Right lobe of liver (tissue), 6 donors: ENCODE measurements at regions not wholly inside any gene's neighbourhood (a gene's known extent, or its start where the extent isn't known, plus 50 kb on each side); places are given as distances from the start of the nearest gene placed in this dataset.
"Not testable (repeated sequence)": the region's sequence is repeated elsewhere in the genome, so short reads cannot be mapped to it uniquely, and the experiment has no call there.

ENCODE experiments used
- ATAC-seq, 4 donors: fragments of 200-7000 bp; cut with Tn5 transposase; one replicate each; pipeline ENCODE4 v1.9.1; 2020; ENCODE audit warnings: mild to moderate bottlenecking in 4 of 4, moderate library complexity in 4 of 4
- DNase-seq, 3 donors: peaks; one replicate each; pipeline ENCODE4 v3.0.0-alpha.2; 2020
- H3K27ac ChIP-seq, 3 donors: fragments of 200-600 bp; one replicate each; pipeline ENCODE4 v1.8.0; 2022
- H3K27me3 ChIP-seq, 2 donors: fragments of 200-600 bp; one replicate each; pipeline ENCODE4 v1.8.0; 2022
- H3K36me3 ChIP-seq, 4 donors: fragments of 200-600 bp; sonication (generic) in 1 of 4; one replicate each; pipeline versions ENCODE4 v1.5.1 to v1.8.0; 2017 to 2022; ENCODE audit warnings: control low read depth in 1 of 4
- H3K4me1 ChIP-seq, 4 donors: fragments of 200-600 bp; sonication (generic) in 1 of 4; one replicate each; pipeline versions ENCODE4 v1.5.1 to v1.8.0; 2017 to 2022; ENCODE audit warnings: control low read depth in 1 of 4
- H3K4me3 ChIP-seq, 3 donors: fragments of 200-600 bp; one replicate each; pipeline ENCODE4 v1.8.0; 2022
- H3K9me3 ChIP-seq, 4 donors: fragments of 200-600 bp; sonication (generic) in 1 of 4; one replicate each; pipeline versions ENCODE4 v1.5.1 to v1.8.0; 2017 to 2022; ENCODE audit warnings: control low read depth in 1 of 4
- CTCF ChIP-seq, 4 donors: fragments of 200-600 bp in 3 of 4; fragments of 450-650 bp in 1 of 4; IDR thresholded peaks; one replicate each; pipeline versions ENCODE4 v1.5.1 to v1.8.0; 2016 to 2022; ENCODE audit warnings: antibody characterized with exemption in 4 of 4, mild to moderate bottlenecking in 2 of 4
- POLR2A ChIP-seq: fragments of 450-650 bp; IDR thresholded peaks from one replicate; pipeline ENCODE4 v1.6.1; 2017; ENCODE audit warnings: antibody characterized with exemption, mild to moderate bottlenecking
- WGBS: methylation state at CpG from one replicate; pipeline ENCODE4 v1.1.6; 2018; ENCODE audit warnings: low coverage, low lambda C conversion rate; ENCODE audit not compliant: insufficient coverage; ENCODE audit errors: missing lambda C conversion rate; 5-methylcytosine and 5-hydroxymethylcytosine counted together
- intact Hi-C, 2 donors: fragments of 100-400 bp; cut with DNase I; formaldehyde crosslinking; loops; one replicate each; pipeline versions ENCODE4 v1.11.2 to v1.14.1; 2022
- donor health status: DM: no; HTN: yes; CAD: no.
- donor health status: DM: no; HTN: no; CAD: no.
- donor health status: DM: no; HTN: no; CAD: no.
- donor health status: DM: no; HTN: yes; CAD: no.
- donor health status: DM: no; HTN: yes; CAD: no.

GRCh38 chr4:84319124-84319523 is 180.0 kb downstream of the NKX6-1 start:
- H3K9me3 ChIP-seq: no peaks in the 10 kb centered on the region
- intact Hi-C loops: no loop called here
- no peak overlapping the region for H3K27ac ChIP-seq
- 34% methylated on average over 2 of the region's 4 CpGs for WGBS
- TF ChIP-seq POLR2A (no peak), CTCF (IDR thresholded peaks at IDR 0.05) (no peak)
- DNase-seq (peak in 1 of 3 donors; percentile 40), ATAC-seq (peak in 1 of 4 donors; percentile 27)
- H3K27me3 ChIP-seq: no peaks in the 10 kb centered on the region
- no peaks in the 10 kb centered on the region for H3K36me3 ChIP-seq
- H3K4me1 ChIP-seq: no peaks in the 10 kb centered on the region
- H3K4me3 ChIP-seq: no peak overlapping the region

- no peak for ATAC-seq
- Histone ChIP-seq H3K4me3 (no peak overlapping the region), H3K36me3 (no peaks in the 10 kb centered on the region), H3K4me1 (no peaks in the 10 kb centered on the region), H3K9me3 (no peaks in the 10 kb centered on the region), H3K27ac (no peak overlapping the region), H3K27me3 (no peaks in the 10 kb centered on the region)
- intact Hi-C loops: no loop called here
- no peak for TF ChIP-seq POLR2A
- TF ChIP-seq CTCF (IDR thresholded peaks at IDR 0.05): no peak
- DNase-seq: no peak
Measured at GRCh38 chr4:84317513-84317912, 181.6 kb downstream of the NKX6-1 start.

- H3K4me3 ChIP-seq: no peak overlapping the region
- H3K27me3 ChIP-seq: no peaks in the 10 kb centered on the region
- DNase-seq (no peak), ATAC-seq (no peak)
- intact Hi-C loops: no loop called here
- H3K27ac ChIP-seq: no peak overlapping the region
- TF ChIP-seq POLR2A (no peak), CTCF (IDR thresholded peaks at IDR 0.05) (no peak)
- 57% methylated on average over 6 of the region's 6 CpGs for WGBS
- no peaks in the 10 kb centered on the region for H3K36me3 ChIP-seq
- H3K9me3 ChIP-seq: no peaks in the 10 kb centered on the region
- no peaks in the 10 kb centered on the region for H3K4me1 ChIP-seq
Measured at GRCh38 chr4:84312426-84313012, 186.6 kb downstream of the NKX6-1 start.

GRCh38 chr4:84309191-84309590 is 189.9 kb downstream of the NKX6-1 start:
- Histone ChIP-seq H3K4me1 (no peaks in the 10 kb centered on the region), H3K36me3 (no peaks in the 10 kb centered on the region), H3K27ac (no peak overlapping the region), H3K4me3 (no peak overlapping the region), H3K27me3 (no peaks in the 10 kb centered on the region), H3K9me3 (no peaks in the 10 kb centered on the region)
- DNase-seq: no peak
- ATAC-seq: no peak
- 62% methylated on average over 3 of the region's 3 CpGs for WGBS
- intact Hi-C loops: no loop called here
- TF ChIP-seq CTCF (IDR thresholded peaks at IDR 0.05): no peak
- no peak for TF ChIP-seq POLR2A

- intact Hi-C loops, H3K36me3 ChIP-seq, DNase-seq, H3K9me3 ChIP-seq, H3K27ac ChIP-seq, ATAC-seq, H3K27me3 ChIP-seq, H3K4me3 ChIP-seq, H3K4me1 ChIP-seq: not testable (repeated sequence)
- 46% methylated on average over 3 of the region's 27 CpGs for WGBS
Measured at GRCh38 chr4:84298719-84299254, 200.3 kb downstream of the NKX6-1 start.
